ENCODE measurements at regions not wholly inside any gene's neighbourhood (a gene's known extent, or its start where the extent isn't known, plus 50 kb on each side); places are given as distances from the start of the nearest gene placed in this dataset.

DNA sequence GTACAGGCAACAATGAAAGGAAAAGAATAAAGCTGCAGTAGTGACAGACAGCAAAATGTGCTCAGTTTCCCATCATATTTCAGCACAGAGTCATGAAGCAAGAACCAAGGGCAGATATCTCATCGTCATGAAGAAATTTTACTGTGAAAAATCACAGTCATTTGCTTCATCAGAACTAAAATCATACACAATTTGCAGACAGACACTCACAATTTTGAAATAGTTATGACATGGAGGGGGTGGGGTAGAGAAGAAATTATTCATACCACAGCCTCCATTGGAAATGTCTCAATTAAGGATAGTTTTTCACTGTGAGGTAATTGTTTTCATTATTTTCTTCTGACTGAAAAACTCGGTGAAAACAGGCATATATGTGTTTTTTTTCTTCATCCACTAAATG is 78.8 kb upstream of the CNTN3 start:
- H3K9me3 ChIP-seq (replicated peaks; ENCODE audit: control insufficient read depth, insufficient read depth, low read depth, low read length): no peaks in the 10 kb centered on the region
- CTCF ChIA-PET (ENCODE audit: low intra/inter-chr PET ratio): no interaction called here
- H3K36me3 ChIP-seq (ENCODE audit: control insufficient read depth, insufficient read depth, low read length): no peaks in the 10 kb centered on the region
- H3K4me3 ChIP-seq: no peak overlapping the region
- in situ Hi-C loops (cut with MboI): no loop called here
- intact Hi-C loops (cut with micrococcal nuclease): no loop called here
- no peak for TF ChIP-seq KDM1A (IDR thresholded peaks at IDR 0.05)
- TF ChIP-seq SMARCA5 (IDR thresholded peaks at IDR 0.05): no peak
- TF ChIP-seq FOXM1 (IDR thresholded peaks at IDR 0.05; ENCODE audit: low read depth): no peak
- no peak for TF ChIP-seq FOXM1 (CRISPR knock-in tag; IDR thresholded peaks at IDR 0.05; ENCODE audit: low read depth)
- H3K4me2 ChIP-seq (ENCODE audit: insufficient read depth, low read length): no peak overlapping the region
- H3K27ac ChIP-seq (ENCODE audit: extremely low read depth, low read depth, low read length): no peak overlapping the region
- BruUV-seq (replicated peaks): no TSS peak
- DNase-seq (ENCODE audit: extremely low read depth in 1 of 4, low spot score in 3 of 4): no peak
- H3K9me1 ChIP-seq (ENCODE audit: control insufficient read depth, insufficient read depth, low read length): no peaks in the 10 kb centered on the region
- no peaks in the 10 kb centered on the region for H3K27me3 ChIP-seq (ENCODE audit: control insufficient read depth in 2 of 2, insufficient read depth in 2 of 2, low read length in 2 of 2)
- H3K4me1 ChIP-seq (replicated peaks in 1 of 2; ENCODE audit: control insufficient read depth in 2 of 2, insufficient read depth in 2 of 2, low read length in 2 of 2): no peaks in the 10 kb centered on the region
- POLR2A ChIA-PET: no interaction called here
- no peak overlapping the region for H2AFZ ChIP-seq (ENCODE audit: low read depth, low read length)
- no peak overlapping the region for H3K9ac ChIP-seq (ENCODE audit: insufficient read depth in 1 of 2, low read depth in 2 of 2, low read length in 2 of 2)
- no peak for ATAC-seq
- no peak for FAIRE-seq
- H3K79me2 ChIP-seq (ENCODE audit: control insufficient read depth, insufficient read depth, low read length): no peaks in the 10 kb centered on the region
- H4K20me1 ChIP-seq (replicated peaks; ENCODE audit: control insufficient read depth, insufficient read depth, low read length): no peaks in the 10 kb centered on the region
- 0% methylated on average over 2 of the region's 2 CpGs for WGBS (ENCODE audit: insufficient coverage, low coverage, missing lambda C conversion rate)

DNA sequence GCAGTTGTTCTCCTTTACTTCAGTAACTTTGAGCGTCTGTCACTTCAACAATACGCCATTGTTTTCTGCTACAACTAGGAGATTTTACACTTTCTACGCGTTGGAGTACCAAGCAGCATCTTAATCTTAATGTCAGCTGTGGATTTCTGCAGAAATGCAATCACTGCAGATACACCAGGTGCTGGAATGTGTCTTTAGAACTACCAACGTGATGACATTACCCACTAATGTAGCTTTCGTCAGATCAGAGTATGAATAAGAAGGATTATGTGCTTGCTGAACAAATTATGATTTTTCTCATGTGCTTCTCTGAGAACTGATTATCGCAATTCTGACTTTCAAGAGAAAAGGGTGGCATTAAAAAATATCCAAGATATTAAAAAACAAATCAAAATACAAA is 77.5 kb upstream of the CNTN3 start:
- Histone ChIP-seq H3K9me1 (ENCODE audit: control insufficient read depth, insufficient read depth, low read length) (no peaks in the 10 kb centered on the region), H3K9me3 (replicated peaks; ENCODE audit: control insufficient read depth, insufficient read depth, low read depth, low read length) (no peaks in the 10 kb centered on the region), H2AFZ (ENCODE audit: low read depth, low read length) (no peak overlapping the region), H3K36me3 (ENCODE audit: control insufficient read depth, insufficient read depth, low read length) (no peaks in the 10 kb centered on the region), H3K4me2 (ENCODE audit: insufficient read depth, low read length) (no peak overlapping the region), H3K4me3 (no peak overlapping the region), H3K4me1 (replicated peaks in 1 of 2; ENCODE audit: control insufficient read depth in 2 of 2, insufficient read depth in 2 of 2, low read length in 2 of 2) (no peaks in the 10 kb centered on the region), H3K27me3 (ENCODE audit: control insufficient read depth in 2 of 2, insufficient read depth in 2 of 2, low read length in 2 of 2) (no peaks in the 10 kb centered on the region), H3K79me2 (ENCODE audit: control insufficient read depth, insufficient read depth, low read length) (no peaks in the 10 kb centered on the region), H4K20me1 (replicated peaks; ENCODE audit: control insufficient read depth, insufficient read depth, low read length) (no peaks in the 10 kb centered on the region), H3K9ac (ENCODE audit: insufficient read depth in 1 of 2, low read depth in 2 of 2, low read length in 2 of 2) (no peak overlapping the region), H3K27ac (ENCODE audit: extremely low read depth, low read depth, low read length) (no peak overlapping the region)
- POLR2A ChIA-PET: no interaction called here
- in situ Hi-C loops (cut with MboI) (no loop called here), intact Hi-C loops (cut with micrococcal nuclease) (no loop called here)
- DNase-seq (ENCODE audit: extremely low read depth in 1 of 4, low spot score in 3 of 4) (no peak), ATAC-seq (no peak), FAIRE-seq (no peak)
- 31% methylated on average over 7 of the region's 7 CpGs for WGBS (ENCODE audit: insufficient coverage, low coverage, missing lambda C conversion rate)
- TF ChIP-seq MXI1 (IDR thresholded peaks at IDR 0.05; ENCODE audit: low read depth, low read length) (no peak), NRF1 (conservative IDR thresholded peaks at IDR 0.05 in 1 of 2, IDR thresholded peaks at IDR 0.05 in 1 of 2) (no peak), FOXM1 (IDR thresholded peaks at IDR 0.05; ENCODE audit: low read depth) (no peak), FOXM1 (CRISPR knock-in tag; IDR thresholded peaks at IDR 0.05; ENCODE audit: low read depth) (no peak), HMGN3 (IDR thresholded peaks at IDR 0.05; ENCODE audit: borderline replicate concordance, extremely low read depth, insufficient read length, low read depth, low read length) (no peak), ZNF551 (CRISPR knock-in tag; IDR thresholded peaks at IDR 0.05) (no peak), RUNX1 (IDR thresholded peaks at IDR 0.05; ENCODE audit: low read depth) (no peak), CAMTA2 (CRISPR knock-in tag; conservative IDR thresholded peaks at IDR 0.05) (no peak)
- TF ChIP-seq, protein P1, sequence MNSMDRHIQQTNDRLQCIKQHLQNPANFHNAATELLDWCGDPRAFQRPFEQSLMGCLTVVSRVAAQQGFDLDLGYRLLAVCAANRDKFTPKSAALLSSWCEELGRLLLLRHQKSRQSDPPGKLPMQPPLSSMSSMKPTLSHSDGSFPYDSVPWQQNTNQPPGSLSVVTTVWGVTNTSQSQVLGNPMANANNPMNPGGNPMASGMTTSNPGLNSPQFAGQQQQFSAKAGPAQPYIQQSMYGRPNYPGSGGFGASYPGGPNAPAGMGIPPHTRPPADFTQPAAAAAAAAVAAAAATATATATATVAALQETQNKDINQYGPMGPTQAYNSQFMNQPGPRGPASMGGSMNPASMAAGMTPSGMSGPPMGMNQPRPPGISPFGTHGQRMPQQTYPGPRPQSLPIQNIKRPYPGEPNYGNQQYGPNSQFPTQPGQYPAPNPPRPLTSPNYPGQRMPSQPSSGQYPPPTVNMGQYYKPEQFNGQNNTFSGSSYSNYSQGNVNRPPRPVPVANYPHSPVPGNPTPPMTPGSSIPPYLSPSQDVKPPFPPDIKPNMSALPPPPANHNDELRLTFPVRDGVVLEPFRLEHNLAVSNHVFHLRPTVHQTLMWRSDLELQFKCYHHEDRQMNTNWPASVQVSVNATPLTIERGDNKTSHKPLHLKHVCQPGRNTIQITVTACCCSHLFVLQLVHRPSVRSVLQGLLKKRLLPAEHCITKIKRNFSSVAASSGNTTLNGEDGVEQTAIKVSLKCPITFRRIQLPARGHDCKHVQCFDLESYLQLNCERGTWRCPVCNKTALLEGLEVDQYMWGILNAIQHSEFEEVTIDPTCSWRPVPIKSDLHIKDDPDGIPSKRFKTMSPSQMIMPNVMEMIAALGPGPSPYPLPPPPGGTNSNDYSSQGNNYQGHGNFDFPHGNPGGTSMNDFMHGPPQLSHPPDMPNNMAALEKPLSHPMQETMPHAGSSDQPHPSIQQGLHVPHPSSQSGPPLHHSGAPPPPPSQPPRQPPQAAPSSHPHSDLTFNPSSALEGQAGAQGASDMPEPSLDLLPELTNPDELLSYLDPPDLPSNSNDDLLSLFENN (IDR thresholded peaks at IDR 0.05; ENCODE audit: low read depth in 2 of 2, low read length in 2 of 2): no peak
- CTCF ChIA-PET (ENCODE audit: low intra/inter-chr PET ratio): no interaction called here
- no TSS peak for BruUV-seq (replicated peaks)

Data from K562 (cell line).